GM21576 (cell line): ENCODE measurements at regions not wholly inside any gene's neighbourhood (a gene's known extent, or its start where the extent isn't known, plus 50 kb on each side); places are given as distances from the start of the nearest gene placed in this dataset.
"Not testable (repeated sequence)": the region's sequence is repeated elsewhere in the genome, so short reads cannot be mapped to it uniquely, and the experiment has no call there.

Source experiments
- ATAC-seq: cut with Tn5 transposase; IDR thresholded peaks from one replicate; pipeline ENCODE4 v1.9.1; 2021; ENCODE audit warnings: mild to moderate bottlenecking, moderate library complexity; ENCODE audit not compliant: unreplicated experiment

- no peak for ATAC-seq
Measured at GRCh38 chr6:73984571-73985210, 288.7 kb downstream of the CD109 start.

- ATAC-seq = no peak
Measured at GRCh38 chr6:73983367-73983766, 287.4 kb downstream of the CD109 start.

GRCh38 chr6:73980096-73980495 lies 284.1 kb downstream of the CD109 start:
- ATAC-seq = no peak

- no peak for ATAC-seq
Measured at GRCh38 chr6:73978330-73978729, 282.3 kb downstream of the CD109 start.

GRCh38 chr6:73972518-73972917 lies 276.5 kb downstream of the CD109 start:
- not testable (repeated sequence) for ATAC-seq

- no peak for ATAC-seq
Measured at GRCh38 chr6:73969971-73970970, 274.3 kb downstream of the CD109 start.

- ATAC-seq = no peak
Measured at GRCh38 chr6:73968221-73968757, 272.3 kb downstream of the CD109 start.

- no peak for ATAC-seq
Measured at GRCh38 chr6:73965539-73966029, 269.6 kb downstream of the CD109 start.

GRCh38 chr6:73964241-73964854 lies 268.3 kb downstream of the CD109 start:
- ATAC-seq = no peak

- no peak for ATAC-seq
Measured at GRCh38 chr6:73962884-73963283, 266.9 kb downstream of the CD109 start.

- ATAC-seq = no peak
Measured at GRCh38 chr6:73956305-73956704, 260.3 kb downstream of the CD109 start.

- no peak for ATAC-seq
Measured at GRCh38 chr6:73955800-73956199, 259.8 kb downstream of the CD109 start.

GRCh38 chr6:73954881-73955280 lies 258.9 kb downstream of the CD109 start:
- no peak for ATAC-seq

GRCh38 chr6:73951183-73951582 lies 255.2 kb downstream of the CD109 start:
- no peak for ATAC-seq

- ATAC-seq = no peak
Measured at GRCh38 chr6:73943930-73944652, 248.1 kb downstream of the CD109 start.

GRCh38 chr6:73943411-73943810 lies 247.4 kb downstream of the CD109 start:
- ATAC-seq = no peak

GRCh38 chr6:73942592-73943186 lies 246.7 kb downstream of the CD109 start:
- ATAC-seq = no peak

GRCh38 chr6:73941892-73942291 lies 245.9 kb downstream of the CD109 start:
- no peak for ATAC-seq

GRCh38 chr6:73937805-73938204 lies 241.8 kb downstream of the CD109 start:
- ATAC-seq = no peak

GRCh38 chr6:73932866-73933265 lies 236.9 kb downstream of the CD109 start:
- no peak for ATAC-seq
